Breast epithelium (tissue), 4 donors: ENCODE measurements at regions not wholly inside any gene's neighbourhood (a gene's known extent, or its start where the extent isn't known, plus 50 kb on each side); places are given as distances from the start of the nearest gene placed in this dataset.

Experiments used
- DNase-seq, 2 donors: peaks; one replicate each; pipeline ENCODE4 v3.0.0-alpha.2; 2019; ENCODE audit warnings: low spot score in 2 of 2
- H3K27ac ChIP-seq, 2 donors: fragments of 200-600 bp; sonication (generic) in 1 of 2; one replicate each; pipeline ENCODE4 v1.5.1; 2016 to 2019; ENCODE audit warnings: mild to moderate bottlenecking in 1 of 2
- H3K27me3 ChIP-seq, 2 donors: fragments of 200-600 bp; sonication (generic) in 1 of 2; one replicate each; pipeline versions ENCODE4 v1.5.1 to v1.6.0; 2017 to 2019; ENCODE audit warnings: control low read depth in 1 of 2, mild to moderate bottlenecking in 1 of 2
- H3K36me3 ChIP-seq: fragments of 200-600 bp; one replicate; pipeline ENCODE4 v1.5.1; 2019
- H3K4me1 ChIP-seq, 2 donors: fragments of 200-600 bp; sonication (generic); one replicate each; pipeline ENCODE4 v1.5.1; 2016 to 2019; ENCODE audit warnings: control low read depth in 1 of 2
- H3K4me3 ChIP-seq, 3 donors: fragments of 200-600 bp; sonication (generic); 1 replicate in 2 of 3; 2 replicates in 1 of 3; pipeline ENCODE4 v1.5.1; 2016 to 2019; ENCODE audit warnings: mild to moderate bottlenecking in 3 of 3, moderate library complexity in 2 of 3
- H3K9me3 ChIP-seq, 2 donors: fragments of 200-600 bp; sonication (generic) in 1 of 2; one replicate each; pipeline ENCODE4 v1.5.1; 2016 to 2019; ENCODE audit warnings: control low read depth in 1 of 2
- CTCF ChIP-seq, 3 donors: fragments of 450-650 bp; IDR thresholded peaks; one replicate each; pipeline ENCODE4 v1.5.1; 2016 to 2017; ENCODE audit warnings: antibody characterized with exemption in 3 of 3, mild to moderate bottlenecking in 3 of 3, moderate library complexity in 3 of 3
- POLR2A ChIP-seq: fragments of 450-650 bp; IDR thresholded peaks from one replicate; pipeline ENCODE4 v1.6.1; 2016; ENCODE audit warnings: antibody characterized with exemption, mild to moderate bottlenecking, moderate library complexity
- POLR2AphosphoS5 ChIP-seq, 3 donors: sonication (generic); formaldehyde crosslinking; IDR thresholded peaks; one replicate each; pipeline ENCODE4 v1.6.1; 2017; ENCODE audit warnings: antibody characterized with exemption in 3 of 3
- intact Hi-C: fragments of 100-400 bp; cut with DNase I; formaldehyde crosslinking; loops from one replicate; pipeline ENCODE4 v1.15.1; 2023; ENCODE audit warnings: low total_unique reads

GRCh38 chr2:22885245-22885644 is 499.7 kb upstream of the KLHL29 start:
- no peaks in the 10 kb centered on the region for H3K9me3 ChIP-seq
- no peaks in the 10 kb centered on the region for H3K36me3 ChIP-seq
- DNase-seq = no peak
- intact Hi-C loops = no loop called here
- no peaks in the 10 kb centered on the region for H3K4me1 ChIP-seq
- no peak for TF ChIP-seq POLR2A
- no peak for TF ChIP-seq POLR2AphosphoS5 (IDR thresholded peaks at IDR 0.05)
- TF ChIP-seq CTCF (IDR thresholded peaks at IDR 0.05) = no peak
- H3K4me3 ChIP-seq = no peak overlapping the region
- no peaks in the 10 kb centered on the region for H3K27me3 ChIP-seq
- no peak overlapping the region for H3K27ac ChIP-seq

- H3K27me3 ChIP-seq = no peaks in the 10 kb centered on the region
- no peak overlapping the region for H3K4me3 ChIP-seq
- intact Hi-C loops = no loop called here
- no peaks in the 10 kb centered on the region for H3K9me3 ChIP-seq
- DNase-seq = no peak
- no peak overlapping the region for H3K27ac ChIP-seq
- no peaks in the 10 kb centered on the region for H3K36me3 ChIP-seq
- TF ChIP-seq POLR2A (no peak), CTCF (IDR thresholded peaks at IDR 0.05) (no peak), POLR2AphosphoS5 (IDR thresholded peaks at IDR 0.05) (no peak)
- no peaks in the 10 kb centered on the region for H3K4me1 ChIP-seq
Measured at GRCh38 chr2:22887426-22887825, 497.6 kb upstream of the KLHL29 start.

- intact Hi-C loops = no loop called here
- Histone ChIP-seq H3K4me3 (no peak overlapping the region), H3K4me1 (no peaks in the 10 kb centered on the region), H3K9me3 (no peaks in the 10 kb centered on the region), H3K36me3 (no peaks in the 10 kb centered on the region), H3K27ac (no peak overlapping the region), H3K27me3 (no peaks in the 10 kb centered on the region)
- no peak for TF ChIP-seq POLR2A
- no peak for TF ChIP-seq CTCF (IDR thresholded peaks at IDR 0.05)
- no peak for TF ChIP-seq POLR2AphosphoS5 (IDR thresholded peaks at IDR 0.05)
- no peak for DNase-seq
Measured at GRCh38 chr2:22887845-22888244, 497.1 kb upstream of the KLHL29 start.

GRCh38 chr2:22890132-22890531 is 494.8 kb upstream of the KLHL29 start:
- H3K4me3 ChIP-seq = no peak overlapping the region
- no peaks in the 10 kb centered on the region for H3K27me3 ChIP-seq
- no peak for TF ChIP-seq POLR2AphosphoS5 (IDR thresholded peaks at IDR 0.05)
- TF ChIP-seq POLR2A = no peak
- no peak for TF ChIP-seq CTCF (IDR thresholded peaks at IDR 0.05)
- no peaks in the 10 kb centered on the region for H3K4me1 ChIP-seq
- no peaks in the 10 kb centered on the region for H3K36me3 ChIP-seq
- intact Hi-C loops = no loop called here
- no peak for DNase-seq
- no peaks in the 10 kb centered on the region for H3K9me3 ChIP-seq
- H3K27ac ChIP-seq = no peak overlapping the region

- H3K4me3 ChIP-seq = no peak overlapping the region
- TF ChIP-seq POLR2AphosphoS5 (IDR thresholded peaks at IDR 0.05) (no peak), POLR2A (no peak), CTCF (IDR thresholded peaks at IDR 0.05) (no peak)
- H3K4me1 ChIP-seq = no peaks in the 10 kb centered on the region
- no peak overlapping the region for H3K27ac ChIP-seq
- intact Hi-C loops = no loop called here
- no peaks in the 10 kb centered on the region for H3K36me3 ChIP-seq
- DNase-seq = no peak
- H3K27me3 ChIP-seq = no peaks in the 10 kb centered on the region
- no peaks in the 10 kb centered on the region for H3K9me3 ChIP-seq
Measured at GRCh38 chr2:22893761-22894517, 491.0 kb upstream of the KLHL29 start.
